Gastrocnemius medialis (tissue), 4 donors: ENCODE measurements at regions not wholly inside any gene's neighbourhood (a gene's known extent, or its start where the extent isn't known, plus 50 kb on each side); places are given as distances from the start of the nearest gene placed in this dataset.

Experiments used
- POLR2A ChIP-seq, 2 donors: fragments of 450-650 bp; IDR thresholded peaks; one replicate each; pipeline ENCODE4 v1.6.1; 2017; ENCODE audit warnings: antibody characterized with exemption in 2 of 2, mild to moderate bottlenecking in 2 of 2, moderate library complexity in 2 of 2
- TF ChIP-seq, protein P1 (sequence below), 5 experiments: fragments of 450-650 bp in 3 of 5; fragments of 200-600 bp in 2 of 5; sonication (generic) in 2 of 5; IDR thresholded peaks in 4 of 5; conservative IDR thresholded peaks in 1 of 5; 1 replicate in 4 of 5; 2 replicates in 1 of 5; pipeline ENCODE4 v1.5.1; 2016 to 2019; ENCODE audit warnings: antibody characterized with exemption in 5 of 5, mild to moderate bottlenecking in 3 of 5, moderate library complexity in 3 of 5

GRCh38 chr13:72168126-72168855, 301.3 kb upstream of the DACH1 start:
- TF ChIP-seq, protein P1, sequence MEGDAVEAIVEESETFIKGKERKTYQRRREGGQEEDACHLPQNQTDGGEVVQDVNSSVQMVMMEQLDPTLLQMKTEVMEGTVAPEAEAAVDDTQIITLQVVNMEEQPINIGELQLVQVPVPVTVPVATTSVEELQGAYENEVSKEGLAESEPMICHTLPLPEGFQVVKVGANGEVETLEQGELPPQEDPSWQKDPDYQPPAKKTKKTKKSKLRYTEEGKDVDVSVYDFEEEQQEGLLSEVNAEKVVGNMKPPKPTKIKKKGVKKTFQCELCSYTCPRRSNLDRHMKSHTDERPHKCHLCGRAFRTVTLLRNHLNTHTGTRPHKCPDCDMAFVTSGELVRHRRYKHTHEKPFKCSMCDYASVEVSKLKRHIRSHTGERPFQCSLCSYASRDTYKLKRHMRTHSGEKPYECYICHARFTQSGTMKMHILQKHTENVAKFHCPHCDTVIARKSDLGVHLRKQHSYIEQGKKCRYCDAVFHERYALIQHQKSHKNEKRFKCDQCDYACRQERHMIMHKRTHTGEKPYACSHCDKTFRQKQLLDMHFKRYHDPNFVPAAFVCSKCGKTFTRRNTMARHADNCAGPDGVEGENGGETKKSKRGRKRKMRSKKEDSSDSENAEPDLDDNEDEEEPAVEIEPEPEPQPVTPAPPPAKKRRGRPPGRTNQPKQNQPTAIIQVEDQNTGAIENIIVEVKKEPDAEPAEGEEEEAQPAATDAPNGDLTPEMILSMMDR (IDR thresholded peaks at IDR 0.05 in 4 of 5, conservative IDR thresholded peaks at IDR 0.05 in 1 of 5) = no peak
- TF ChIP-seq POLR2A (IDR thresholded peaks at IDR 0.05) = no peak
